ENCODE measurements at regions not wholly inside any gene's neighbourhood (a gene's known extent, or its start where the extent isn't known, plus 50 kb on each side); places are given as distances from the start of the nearest gene placed in this dataset.
A peak's percentile ranks its signal among the peaks of the same experiment; 100 is the strongest.

- Histone ChIP-seq H3K4me2 (ENCODE audit: control insufficient read depth, insufficient read depth) (peak overlapping the region; percentile 62; the same call in 1 of the 2 replicates), H3K9me3 (replicated peaks; ENCODE audit: control insufficient read depth, insufficient read depth, low read length) (no peaks in the 10 kb centered on the region; the same call in 2 of the 3 replicates), H3K9ac (ENCODE audit: control insufficient read depth, insufficient read depth, low read length) (no peak overlapping the region), H3K27ac (ENCODE audit: control insufficient read depth, insufficient read depth) (no peak overlapping the region), H3K79me2 (ENCODE audit: control insufficient read depth, insufficient read depth, low read length) (no peaks in the 10 kb centered on the region), H2AFZ (ENCODE audit: control insufficient read depth, low read depth, low read length) (no peak overlapping the region), H3K36me3 (ENCODE audit: control insufficient read depth in 2 of 2, insufficient read depth in 2 of 2, low read length in 1 of 2) (no peaks in the 10 kb centered on the region), H3K4me1 (ENCODE audit: control insufficient read depth, insufficient read depth, low read length) (no peaks in the 10 kb centered on the region), H3K27me3 (replicated peaks in 1 of 2; ENCODE audit: control insufficient read depth in 2 of 2, insufficient read depth in 2 of 2, low read length in 1 of 2) (peaks cover 3 to 9% of the 10 kb centered on the region in 2 experiments), H3K4me3 (no peak overlapping the region), H4K20me1 (ENCODE audit: control insufficient read depth, insufficient read depth) (no peaks in the 10 kb centered on the region)
- ChIA-PET POLR2A (no interaction called here), CTCF (no interaction called here), SMC1A (ENCODE audit: uncharacterized antibody, unreplicated experiment) (no interaction called here), RAD21 (ENCODE audit: unreplicated experiment) (no interaction called here)
- no peak for DNase-seq (ENCODE audit: low read depth, low spot score)
- no peak for FAIRE-seq
- no TSS peak for BruUV-seq (replicated peaks)
- no peak for ATAC-seq
- 10% methylated on average over 36 of the region's 60 CpGs for WGBS (ENCODE audit: insufficient coverage, insufficient replicate concordance, low lambda C conversion rate, missing lambda C conversion rate)
- in situ Hi-C loops (cut with MboI) (no loop called here), intact Hi-C loops (cut with micrococcal nuclease; ENCODE audit: unreplicated experiment) (no loop called here)
- TF ChIP-seq EGR1 (IDR thresholded peaks at IDR 0.05; ENCODE audit: borderline replicate concordance in 1 of 2, low read depth in 2 of 2, low read length in 2 of 2), result 0 out of 3 replicates have a peak, but pooled peaks of 1 of the 2 experiments have one; percentile 17
- no peak for TF ChIP-seq ZNF384 (IDR thresholded peaks at IDR 0.05; ENCODE audit: borderline replicate concordance, low read depth, low read length)
Measured at GRCh38 chr19:33905937-33906577, 109.4 kb downstream of the KCTD15 start.

GRCh38 chr19:33906578-33907335, 110.1 kb downstream of the KCTD15 start:
- Histone ChIP-seq H3K27ac (ENCODE audit: control insufficient read depth, insufficient read depth) (no peak overlapping the region), H3K79me2 (ENCODE audit: control insufficient read depth, insufficient read depth, low read length) (no peaks in the 10 kb centered on the region), H3K9me3 (replicated peaks; ENCODE audit: control insufficient read depth, insufficient read depth, low read length) (no peaks in the 10 kb centered on the region; the same call in 2 of the 3 replicates), H3K4me3 (no peak overlapping the region), H2AFZ (ENCODE audit: control insufficient read depth, low read depth, low read length) (no peak overlapping the region), H3K36me3 (ENCODE audit: control insufficient read depth in 2 of 2, insufficient read depth in 2 of 2, low read length in 1 of 2) (no peaks in the 10 kb centered on the region), H3K4me2 (ENCODE audit: control insufficient read depth, insufficient read depth) (no peak overlapping the region), H4K20me1 (ENCODE audit: control insufficient read depth, insufficient read depth) (no peaks in the 10 kb centered on the region), H3K27me3 (replicated peaks in 1 of 2; ENCODE audit: control insufficient read depth in 2 of 2, insufficient read depth in 2 of 2, low read length in 1 of 2) (peaks cover 3 to 9% of the 10 kb centered on the region in 2 experiments), H3K9ac (ENCODE audit: control insufficient read depth, insufficient read depth, low read length) (no peak overlapping the region), H3K4me1 (ENCODE audit: control insufficient read depth, insufficient read depth, low read length) (no peaks in the 10 kb centered on the region)
- ChIA-PET POLR2A (no interaction called here), SMC1A (ENCODE audit: uncharacterized antibody, unreplicated experiment) (no interaction called here), CTCF (no interaction called here), RAD21 (ENCODE audit: unreplicated experiment) (no interaction called here)
- no TSS peak for BruUV-seq (replicated peaks)
- no peak for FAIRE-seq
- in situ Hi-C loops (cut with MboI) (no loop called here), intact Hi-C loops (cut with micrococcal nuclease; ENCODE audit: unreplicated experiment) (no loop called here)
- no peak for ATAC-seq
- DNase-seq (ENCODE audit: low read depth, low spot score), result no peak
- WGBS (ENCODE audit: insufficient coverage, insufficient replicate concordance, low lambda C conversion rate, missing lambda C conversion rate), result 21% methylated on average over 56 of the region's 59 CpGs
- TF ChIP-seq GATAD2B (conservative IDR thresholded peaks at IDR 0.05; ENCODE audit: low read depth), result no peak
- no peak for TF ChIP-seq ZNF592 (IDR thresholded peaks at IDR 0.05)
- TF ChIP-seq JUND (IDR thresholded peaks at IDR 0.05; ENCODE audit: low read depth, low read length), result no peak
- no peak for TF ChIP-seq ELK1 (IDR thresholded peaks at IDR 0.05; ENCODE audit: low read depth, low read length)
- no peak for TF ChIP-seq HDGF (IDR thresholded peaks at IDR 0.05)
- TF ChIP-seq TAF1 (IDR thresholded peaks at IDR 0.05; ENCODE audit: borderline replicate concordance, low read depth, low read length), result no peak
- no peak for TF ChIP-seq ATF2 (IDR thresholded peaks at IDR 0.05; ENCODE audit: low read length)

Measured in GM12878 (cell line).